ENCODE measurements at regions not wholly inside any gene's neighbourhood (a gene's known extent, or its start where the extent isn't known, plus 50 kb on each side); places are given as distances from the start of the nearest gene placed in this dataset.
A peak's percentile ranks its signal among the peaks of the same experiment; 100 is the strongest.

DNA sequence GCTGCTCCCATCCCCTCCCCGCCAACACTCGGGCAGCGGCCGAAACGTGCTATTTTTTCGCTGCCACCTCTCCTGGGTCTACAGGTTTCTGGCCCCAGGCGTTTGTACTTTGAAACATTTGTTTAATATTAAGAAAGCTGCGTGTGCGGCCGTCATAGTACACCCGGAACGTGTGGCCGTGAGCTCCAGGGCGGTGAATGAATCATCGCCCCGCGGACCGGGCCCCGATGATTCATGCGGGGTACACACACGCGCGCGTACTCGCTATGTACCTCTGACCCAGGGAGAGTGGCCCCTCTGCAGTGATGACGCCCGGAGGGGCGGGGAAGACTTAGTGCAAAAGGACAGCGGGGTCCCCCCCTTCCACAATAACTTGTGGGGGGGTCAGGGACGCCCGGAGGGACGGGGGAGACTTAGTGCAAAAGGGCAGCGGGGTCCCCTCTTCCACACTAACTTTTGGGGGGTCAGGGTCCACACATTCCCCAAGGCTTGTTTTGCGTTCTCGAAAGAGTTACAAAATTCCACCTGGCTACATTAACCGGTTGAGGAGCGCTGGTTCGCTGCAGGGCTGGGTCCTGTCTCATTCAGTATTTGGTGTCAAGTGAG, 56.5 kb upstream of the PCGF5 start:
- Mint-ChIP-seq H3K4me3 (peak overlapping the region; percentile 97), H3K4me1 (ENCODE audit: low read depth) (peaks cover 11% of the 10 kb centered on the region), H3K27ac (peak overlapping the region; percentile 74), H3K27me3 (peaks cover 40% of the 10 kb centered on the region), H3K36me3 (ENCODE audit: low read depth) (peaks cover 6% of the 10 kb centered on the region), H3K9me3 (no peaks in the 10 kb centered on the region)
- intact Hi-C loops (cut with micrococcal nuclease) = loop anchor here (2.0 to 5.0 kb wide), 2 partner anchors 38 to 57 kb away; partner anchors contain the start of gene PCGF5

DNA sequence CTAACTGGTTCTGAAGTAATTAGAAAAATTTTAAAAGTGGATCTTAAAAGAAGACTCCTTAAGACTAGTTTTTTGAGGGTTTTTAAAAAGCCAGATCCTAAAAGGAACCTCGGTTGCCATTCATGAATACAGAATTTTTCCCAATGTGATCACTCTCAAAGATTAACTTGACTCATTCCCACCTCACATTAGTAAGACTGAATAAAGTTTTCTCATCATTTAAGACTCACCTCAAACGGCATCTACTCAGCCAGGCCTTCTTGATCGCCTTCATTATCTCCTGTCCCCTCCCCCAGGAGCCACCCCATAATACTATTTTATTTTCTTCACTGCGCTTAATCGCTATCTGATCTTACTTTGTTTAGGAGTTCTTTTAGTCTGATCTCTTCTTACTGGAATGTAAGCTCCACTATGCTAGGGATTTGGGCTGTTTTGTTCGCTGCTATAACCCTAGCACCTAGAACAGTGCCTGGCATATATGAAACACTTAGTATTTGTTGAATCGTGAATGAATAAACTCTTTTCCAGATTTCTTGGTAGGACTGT, 55.9 kb upstream of the PCGF5 start:
- peaks cover 40% of the 10 kb centered on the region for H3K27me3 Mint-ChIP-seq
- peaks cover 6% of the 10 kb centered on the region for H3K36me3 Mint-ChIP-seq (ENCODE audit: low read depth)
- H3K4me1 Mint-ChIP-seq (ENCODE audit: low read depth) = peaks cover 11% of the 10 kb centered on the region
- H3K9me3 Mint-ChIP-seq = no peaks in the 10 kb centered on the region
- no peak overlapping the region for H3K27ac Mint-ChIP-seq
- intact Hi-C loops (cut with micrococcal nuclease) = loop anchor here (5.0 kb wide), 1 partner anchor 38 kb away; no protein-coding TSS in a partner anchor
- H3K4me3 Mint-ChIP-seq = no peak overlapping the region

GRCh38 chr10:91167406-91167805, 53.1 kb upstream of the PCGF5 start:
- Mint-ChIP-seq H3K27ac (no peak overlapping the region), H3K9me3 (peaks cover 8% of the 10 kb centered on the region), H3K4me3 (no peak overlapping the region), H3K4me1 (ENCODE audit: low read depth) (peaks cover 10% of the 10 kb centered on the region), H3K36me3 (ENCODE audit: low read depth) (peaks cover 6% of the 10 kb centered on the region), H3K27me3 (peaks cover 18% of the 10 kb centered on the region)
- intact Hi-C loops (cut with micrococcal nuclease) = no loop called here

DNA sequence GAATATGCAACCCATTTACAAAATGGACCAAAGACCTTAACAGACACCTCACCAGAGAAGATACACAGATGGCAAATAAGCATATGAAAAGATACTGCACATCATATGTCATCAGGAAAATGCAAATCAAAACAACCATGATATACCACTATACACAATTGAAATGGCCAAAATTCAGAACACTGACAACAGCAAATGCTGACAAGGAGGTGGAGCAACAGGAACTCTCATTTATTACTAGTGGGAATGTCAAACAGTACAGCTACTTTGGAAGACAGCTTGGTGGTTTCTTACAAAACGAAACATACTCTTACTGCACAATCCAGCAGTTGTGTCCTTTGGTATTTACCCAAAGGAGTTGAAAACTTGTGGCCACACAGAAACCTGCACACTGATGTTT, 50.0 kb upstream of the PCGF5 start:
- Mint-ChIP-seq H3K27me3 (peaks cover 3% of the 10 kb centered on the region), H3K27ac (no peak overlapping the region), H3K36me3 (ENCODE audit: low read depth) (no peaks in the 10 kb centered on the region), H3K4me1 (ENCODE audit: low read depth) (peaks cover 5% of the 10 kb centered on the region), H3K4me3 (no peak overlapping the region), H3K9me3 (peaks cover 8% of the 10 kb centered on the region)
- intact Hi-C loops (cut with micrococcal nuclease) = no loop called here

All from dendritic cell treated with granulocyte-macrophage colony-stimulating factor and Interleukin-4, amounts not matched to agents 40 ng/mL and 50 ng/mL, for 4 days (primary cell).